AG04450 (cell line): ENCODE measurements at regions not wholly inside any gene's neighbourhood (a gene's known extent, or its start where the extent isn't known, plus 50 kb on each side); places are given as distances from the start of the nearest gene placed in this dataset.

ENCODE experiments used
- CTCF ChIA-PET: fragments of 300-600, 350-600 bp; formaldehyde crosslinking; extraction: SDS; loops from one replicate; lab custom pipeline; 2022; ENCODE audit warnings: antibody characterized with exemption, inconsistent platforms; lab: Charles Lee
- POLR2A ChIA-PET: fragments of 350-600 bp; formaldehyde crosslinking; extraction: SDS; loops from one replicate; lab custom pipeline; 2021; ENCODE audit warnings: antibody characterized with exemption, inconsistent platforms; lab: Yijun Ruan, JAX
- DNase-seq: peaks from one replicate; pipeline ENCODE4 v3.0.0-alpha.2; 2011; ENCODE audit warnings: low read depth, low spot score
- H3K27ac ChIP-seq: one replicate; pipeline ENCODE4 v1.5.1; 2012; ENCODE audit warnings: low read depth, low read length, control low read depth
- H3K27me3 ChIP-seq: one replicate; pipeline ENCODE4 v1.6.0; 2012; ENCODE audit warnings: low read length; ENCODE audit not compliant: control insufficient read depth, insufficient read depth
- H3K4me3 ChIP-seq: 2 replicates; pipeline ENCODE4 v1.5.1; 2011; ENCODE audit warnings: mild to moderate bottlenecking, low read depth, low read length, control low read depth
- H3K9me3 ChIP-seq: 2 replicates; pipeline ENCODE4 v1.5.1; 2012; ENCODE audit warnings: low read length; ENCODE audit not compliant: control insufficient read depth, insufficient read depth
- TF ChIP-seq, protein P1 (sequence below): IDR thresholded peaks from 2 replicates; pipeline ENCODE4 v1.5.1; 2011; ENCODE audit warnings: low read depth, low read length, control low read depth, inconsistent platforms

DNA sequence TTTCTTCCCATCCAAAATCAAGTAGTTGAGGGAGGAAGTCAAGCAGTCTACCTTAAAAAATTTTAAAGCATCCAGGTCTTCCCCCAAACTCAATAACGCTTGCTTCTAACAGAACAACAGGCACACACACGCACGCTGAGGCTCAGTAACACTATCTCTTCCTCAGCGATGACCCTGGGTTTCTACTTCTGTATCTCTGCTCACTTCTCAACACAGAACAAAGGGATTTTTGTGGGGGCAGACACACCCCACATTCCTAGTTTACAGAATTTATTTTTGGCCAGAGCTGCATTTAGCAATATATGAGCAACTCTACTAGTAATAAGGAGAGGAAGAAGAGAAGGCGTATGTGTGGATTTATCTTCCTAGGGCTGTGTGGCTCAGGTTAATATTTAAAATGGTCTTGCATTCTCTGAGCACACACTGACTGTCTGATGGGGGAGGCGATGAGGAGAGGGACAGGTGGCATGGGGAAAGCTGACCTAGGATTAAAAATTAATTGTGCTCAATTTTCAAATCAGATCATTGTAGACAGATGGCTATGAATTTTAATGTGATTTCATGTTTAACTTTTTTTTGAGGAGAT lies 71.3 kb upstream of the PPM1B start:
- TF ChIP-seq, protein P1, sequence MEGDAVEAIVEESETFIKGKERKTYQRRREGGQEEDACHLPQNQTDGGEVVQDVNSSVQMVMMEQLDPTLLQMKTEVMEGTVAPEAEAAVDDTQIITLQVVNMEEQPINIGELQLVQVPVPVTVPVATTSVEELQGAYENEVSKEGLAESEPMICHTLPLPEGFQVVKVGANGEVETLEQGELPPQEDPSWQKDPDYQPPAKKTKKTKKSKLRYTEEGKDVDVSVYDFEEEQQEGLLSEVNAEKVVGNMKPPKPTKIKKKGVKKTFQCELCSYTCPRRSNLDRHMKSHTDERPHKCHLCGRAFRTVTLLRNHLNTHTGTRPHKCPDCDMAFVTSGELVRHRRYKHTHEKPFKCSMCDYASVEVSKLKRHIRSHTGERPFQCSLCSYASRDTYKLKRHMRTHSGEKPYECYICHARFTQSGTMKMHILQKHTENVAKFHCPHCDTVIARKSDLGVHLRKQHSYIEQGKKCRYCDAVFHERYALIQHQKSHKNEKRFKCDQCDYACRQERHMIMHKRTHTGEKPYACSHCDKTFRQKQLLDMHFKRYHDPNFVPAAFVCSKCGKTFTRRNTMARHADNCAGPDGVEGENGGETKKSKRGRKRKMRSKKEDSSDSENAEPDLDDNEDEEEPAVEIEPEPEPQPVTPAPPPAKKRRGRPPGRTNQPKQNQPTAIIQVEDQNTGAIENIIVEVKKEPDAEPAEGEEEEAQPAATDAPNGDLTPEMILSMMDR = no peak
- DNase-seq = no peak
- CTCF ChIA-PET = interaction anchor here (0.7 to 4.8 kb wide), 3 partner anchors 10 to 250 kb away, joined by 3 to 29 read pairs (median 3); no protein-coding TSS in a partner anchor
- no peaks in the 10 kb centered on the region for H3K27me3 ChIP-seq
- H3K27ac ChIP-seq = no peak overlapping the region
- no peak overlapping the region for H3K4me3 ChIP-seq
- no peaks in the 10 kb centered on the region for H3K9me3 ChIP-seq
- POLR2A ChIA-PET = no interaction called here

DNA sequence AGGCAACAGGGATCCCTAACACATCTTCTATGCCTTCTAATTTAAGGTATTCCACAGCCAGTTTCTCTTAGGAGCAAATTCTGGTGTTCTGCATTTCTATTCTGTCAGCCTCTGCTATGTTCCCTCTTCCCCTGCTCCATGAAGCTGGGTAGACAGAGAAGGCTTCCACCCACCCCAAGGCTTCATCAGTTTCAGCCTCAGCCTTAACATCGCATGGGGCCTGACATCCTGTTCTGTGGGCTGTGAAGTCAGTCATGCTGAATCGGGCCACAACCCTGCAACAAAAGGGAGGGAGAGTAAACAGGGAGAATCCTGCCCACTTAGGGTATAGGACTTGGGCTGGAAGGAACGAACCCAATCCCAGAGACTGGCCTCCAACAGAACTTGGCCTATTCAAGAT lies 70.6 kb upstream of the PPM1B start:
- Histone ChIP-seq H3K4me3 (no peak overlapping the region), H3K27me3 (no peaks in the 10 kb centered on the region), H3K9me3 (no peaks in the 10 kb centered on the region), H3K27ac (no peak overlapping the region)
- POLR2A ChIA-PET = no interaction called here
- DNase-seq = no peak
- TF ChIP-seq, protein P1 = no peak
- CTCF ChIA-PET = interaction anchor here (0.7 to 4.8 kb wide), 2 partner anchors 11 to 54 kb away, joined by 3 to 29 read pairs; no protein-coding TSS in a partner anchor

DNA sequence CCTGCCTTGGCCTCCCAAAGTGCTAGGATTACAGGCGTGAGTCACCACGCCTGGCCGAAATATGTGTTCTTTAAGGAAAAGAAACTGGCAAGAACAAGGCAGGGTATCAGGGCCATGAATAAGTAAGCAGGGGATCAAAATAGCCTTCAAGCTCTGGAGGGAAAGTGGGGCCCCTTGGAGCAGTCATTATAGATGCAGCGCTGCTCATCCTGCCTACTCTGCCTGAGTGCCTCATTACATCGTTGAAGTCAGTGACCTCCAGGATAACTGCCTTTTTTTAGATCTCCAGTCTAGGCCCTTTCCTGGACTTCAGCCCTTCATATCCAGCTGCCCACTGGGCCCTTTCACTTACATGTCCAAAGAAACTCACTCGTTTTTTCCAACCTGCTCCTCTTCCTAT lies 69.8 kb upstream of the PPM1B start:
- no peak for DNase-seq
- ChIA-PET CTCF (interaction anchor here (4.8 kb wide), 1 partner anchor 11 kb away, joined by 29 read pairs; no protein-coding TSS in a partner anchor), POLR2A (no interaction called here)
- Histone ChIP-seq H3K4me3 (no peak overlapping the region), H3K27me3 (no peaks in the 10 kb centered on the region), H3K9me3 (no peaks in the 10 kb centered on the region), H3K27ac (no peak overlapping the region)
- TF ChIP-seq, protein P1 = no peak

DNA sequence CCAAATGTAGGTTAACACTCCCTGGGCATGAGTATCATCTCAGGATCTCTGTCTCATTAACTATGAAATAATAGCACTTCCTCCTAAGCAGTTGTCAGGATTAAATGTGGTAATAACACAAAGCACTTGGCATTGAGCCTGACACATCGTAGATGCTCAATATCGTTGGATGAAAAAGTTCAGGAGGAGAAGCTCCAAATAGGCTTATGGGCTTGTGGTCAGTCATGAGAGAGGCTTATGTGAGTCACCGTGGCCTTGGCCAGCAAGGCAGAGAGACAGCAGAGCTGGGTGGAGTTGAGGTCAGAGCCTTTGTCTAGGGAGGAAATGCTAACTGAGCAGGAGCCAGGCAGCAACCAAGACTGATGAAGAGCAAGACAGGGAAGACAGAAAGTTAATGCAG lies 68.3 kb upstream of the PPM1B start:
- ChIA-PET CTCF (interaction anchor here (0.5 to 1.9 kb wide), 2 partner anchors 14 to 119 kb away, joined by 3 to 8 read pairs; no protein-coding TSS in a partner anchor), POLR2A (interaction anchor here (0.6 kb wide), 1 partner anchor 242 kb away, joined by 4 read pairs; no protein-coding TSS in a partner anchor)
- DNase-seq = peak; percentile 72
- Histone ChIP-seq H3K9me3 (no peaks in the 10 kb centered on the region), H3K27ac (no peak overlapping the region), H3K4me3 (no peak overlapping the region), H3K27me3 (no peaks in the 10 kb centered on the region)
- TF ChIP-seq, protein P1 = no peak

DNA sequence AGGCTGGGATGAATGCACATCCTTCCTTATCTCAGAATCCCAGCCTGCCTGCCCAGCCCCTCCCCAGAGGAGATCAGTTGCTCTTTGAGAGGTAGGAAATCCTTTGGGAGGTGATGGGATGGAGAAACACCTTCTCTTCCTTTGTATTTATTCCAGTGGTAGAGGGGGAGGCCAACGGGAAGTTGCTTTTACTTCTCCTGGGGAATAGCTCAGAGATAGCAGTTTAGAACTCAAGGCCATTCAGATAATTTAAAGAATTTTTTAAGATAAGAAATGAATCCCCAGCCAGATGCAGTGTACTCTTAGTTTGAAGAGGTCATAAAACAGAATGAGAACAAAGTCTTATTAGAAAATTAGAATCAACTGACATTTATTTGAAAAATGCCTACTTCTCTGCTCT lies 67.4 kb upstream of the PPM1B start:
- TF ChIP-seq, protein P1 = no peak
- no peaks in the 10 kb centered on the region for H3K27me3 ChIP-seq
- no peaks in the 10 kb centered on the region for H3K9me3 ChIP-seq
- H3K4me3 ChIP-seq = no peak overlapping the region
- ChIA-PET POLR2A (no interaction called here), CTCF (interaction anchor here (1.9 kb wide), 1 partner anchor 14 kb away, joined by 8 read pairs; no protein-coding TSS in a partner anchor)
- DNase-seq = no peak
- H3K27ac ChIP-seq = no peak overlapping the region
